SJSA1 (cell line): ENCODE measurements at regions not wholly inside any gene's neighbourhood (a gene's known extent, or its start where the extent isn't known, plus 50 kb on each side); places are given as distances from the start of the nearest gene placed in this dataset.
"Not testable (repeated sequence)": the region's sequence is repeated elsewhere in the genome, so short reads cannot be mapped to it uniquely, and the experiment has no call there.

Source experiments
- DNase-seq, 2 experiments: peaks; one replicate each; pipeline ENCODE4 v3.0.0-alpha.2; 2015 to 2020; ENCODE audit warnings: low spot score in 2 of 2, low read depth in 1 of 2
- H3K27ac ChIP-seq: fragments of 250-450 bp; sonication (Bioruptor Pico); 2 replicates; pipeline ENCODE4 v1.5.1; 2020; ENCODE audit warnings: mild to moderate bottlenecking, moderate library complexity
- H3K27me3 ChIP-seq: fragments of 250-450 bp; sonication (Bioruptor Pico); replicated peaks from 2 replicates; pipeline ENCODE4 v1.5.1; 2020; ENCODE audit warnings: mild to moderate bottlenecking, moderate library complexity
- H3K36me3 ChIP-seq: fragments of 250-450 bp; sonication (Bioruptor Pico); 2 replicates; pipeline ENCODE4 v1.5.1; 2020; ENCODE audit warnings: mild to moderate bottlenecking
- H3K4me1 ChIP-seq: fragments of 250-450 bp; sonication (Bioruptor Pico); replicated peaks from 2 replicates; pipeline ENCODE4 v1.6.1; 2021; ENCODE audit warnings: mild to moderate bottlenecking
- H3K4me3 ChIP-seq: fragments of 250-450 bp; sonication (Bioruptor Pico); 2 replicates; pipeline ENCODE4 v1.5.1; 2020; ENCODE audit warnings: mild to moderate bottlenecking
- H3K9me3 ChIP-seq: fragments of 250-450 bp; sonication (Bioruptor Pico); replicated peaks from 2 replicates; pipeline ENCODE4 v1.5.1; 2020; ENCODE audit warnings: mild to moderate bottlenecking

DNA sequence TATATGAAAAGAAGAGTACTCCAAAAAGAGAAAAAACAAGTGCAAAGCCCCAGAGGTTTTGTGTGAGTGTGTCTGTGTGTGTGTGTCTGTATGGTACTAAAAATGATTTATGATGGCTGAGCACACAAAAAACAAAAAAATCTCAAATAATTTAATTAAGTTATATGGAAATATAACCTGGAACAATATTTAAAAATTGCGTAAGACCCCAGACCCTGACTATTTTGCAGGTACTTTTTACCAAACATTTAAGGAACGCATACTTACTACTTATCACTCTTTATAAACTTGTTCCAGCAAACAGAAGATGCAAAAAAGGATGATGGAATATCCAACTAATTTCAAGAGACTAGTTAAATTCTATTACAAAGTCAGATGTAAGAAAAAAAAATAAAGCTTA is 317.4 kb upstream of the KCNH7 start:
- Histone ChIP-seq H3K4me3 (no peak overlapping the region), H3K9me3 (no peaks in the 10 kb centered on the region), H3K27ac (no peak overlapping the region), H3K36me3 (no peaks in the 10 kb centered on the region), H3K27me3 (no peaks in the 10 kb centered on the region), H3K4me1 (peaks cover 24% of the 10 kb centered on the region)
- no peak for DNase-seq

DNA sequence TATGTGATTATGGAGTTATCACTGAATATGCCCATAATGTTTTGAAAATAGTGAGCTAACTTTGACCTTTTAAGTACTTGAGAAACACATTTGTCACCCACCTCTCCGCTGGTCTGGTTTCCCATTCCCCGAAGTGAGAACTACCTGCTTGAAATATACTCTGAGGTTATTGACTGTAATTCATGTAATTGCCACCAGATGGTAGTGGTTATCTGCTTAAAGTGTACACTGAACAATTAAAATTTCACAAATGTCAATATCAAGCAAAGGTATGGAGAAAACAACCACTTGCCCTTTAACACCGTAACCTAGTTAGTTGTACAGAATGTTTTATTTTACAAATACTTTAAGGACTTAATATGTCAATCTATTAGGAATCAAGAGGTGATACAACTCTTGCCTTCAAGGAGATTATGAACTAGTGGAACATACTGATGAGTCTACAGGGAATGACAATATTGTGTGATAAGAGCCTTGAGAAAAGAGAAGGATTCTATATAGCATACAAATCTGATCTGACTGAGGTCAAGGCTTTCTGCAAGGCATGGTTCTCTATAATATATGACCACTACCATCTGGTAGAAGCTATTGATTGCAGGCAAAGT is 316.8 kb upstream of the KCNH7 start:
- Histone ChIP-seq H3K4me1 (peaks cover 24% of the 10 kb centered on the region), H3K27me3 (no peaks in the 10 kb centered on the region), H3K27ac (no peak overlapping the region), H3K9me3 (no peaks in the 10 kb centered on the region), H3K36me3 (no peaks in the 10 kb centered on the region), H3K4me3 (no peak overlapping the region)
- peak in 1 of 2 experiments; percentile 42 for DNase-seq

DNA sequence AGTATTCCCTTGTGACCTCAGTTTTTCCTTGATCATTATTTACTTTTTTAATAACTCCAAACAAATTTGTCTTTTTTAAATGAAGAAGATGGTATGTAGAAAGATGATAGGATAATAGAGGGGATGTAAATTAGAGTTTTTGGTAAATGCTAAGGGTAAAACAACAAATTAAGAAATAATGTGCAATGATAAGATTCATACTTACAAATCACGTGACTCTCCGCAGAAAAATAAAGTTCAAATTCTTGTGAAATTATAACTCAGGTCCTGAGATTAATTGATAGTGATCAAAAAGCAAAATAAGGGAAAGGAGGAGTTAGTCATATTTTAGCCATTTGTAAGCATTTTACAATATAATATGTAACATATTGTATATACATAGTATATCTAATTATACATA is 304.1 kb upstream of the KCNH7 start:
- no peak overlapping the region for H3K4me3 ChIP-seq
- H3K9me3 ChIP-seq = no peaks in the 10 kb centered on the region
- no peaks in the 10 kb centered on the region for H3K36me3 ChIP-seq
- no peaks in the 10 kb centered on the region for H3K4me1 ChIP-seq
- DNase-seq = no peak
- H3K27me3 ChIP-seq = no peaks in the 10 kb centered on the region
- no peak overlapping the region for H3K27ac ChIP-seq

DNA sequence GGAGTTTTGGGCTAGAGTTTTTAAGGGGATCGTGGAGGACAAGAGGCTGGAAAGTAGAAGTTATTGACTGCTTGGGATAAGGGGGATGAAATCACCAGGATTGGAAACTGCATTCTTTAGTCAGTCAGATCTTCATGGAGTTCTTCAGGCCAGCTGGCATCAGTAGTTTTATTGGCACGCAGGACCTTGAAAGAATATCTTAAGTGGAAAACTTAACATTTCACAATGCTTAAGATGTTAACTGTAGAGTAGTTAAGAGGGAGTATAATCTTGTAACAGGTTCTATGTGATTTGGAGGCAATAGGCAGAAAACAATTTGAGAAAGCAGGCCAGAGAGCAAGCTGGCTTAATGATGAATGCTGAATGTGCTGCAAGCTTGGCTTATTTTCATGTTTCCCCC is 300.4 kb upstream of the KCNH7 start:
- H3K9me3 ChIP-seq = no peaks in the 10 kb centered on the region
- no peak overlapping the region for H3K4me3 ChIP-seq
- H3K27ac ChIP-seq = no peak overlapping the region
- H3K36me3 ChIP-seq = no peaks in the 10 kb centered on the region
- H3K27me3 ChIP-seq = no peaks in the 10 kb centered on the region
- DNase-seq = no peak
- no peaks in the 10 kb centered on the region for H3K4me1 ChIP-seq

DNA sequence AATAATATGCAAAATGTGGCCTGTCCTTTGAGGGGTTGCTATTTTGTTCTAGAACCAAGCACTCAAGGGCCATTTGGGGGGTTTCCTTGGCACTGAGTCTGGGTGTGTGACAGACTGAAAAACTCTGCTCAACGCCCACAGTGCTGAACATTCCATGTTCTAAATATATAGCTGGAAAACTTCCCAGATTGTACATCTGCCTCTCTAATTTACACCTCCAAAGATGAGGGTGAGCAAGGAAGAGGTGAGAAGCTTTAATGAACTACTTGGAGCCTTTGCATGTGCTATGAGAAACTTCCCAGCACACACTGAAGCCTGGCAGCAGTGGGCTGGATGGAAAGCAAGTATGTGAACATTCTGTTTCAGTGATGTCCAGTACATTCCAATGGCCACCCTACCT is 296.7 kb upstream of the KCNH7 start:
- no peaks in the 10 kb centered on the region for H3K4me1 ChIP-seq
- no peak overlapping the region for H3K4me3 ChIP-seq
- no peaks in the 10 kb centered on the region for H3K36me3 ChIP-seq
- no peaks in the 10 kb centered on the region for H3K27me3 ChIP-seq
- no peak for DNase-seq
- H3K9me3 ChIP-seq = no peaks in the 10 kb centered on the region
- no peak overlapping the region for H3K27ac ChIP-seq

DNA sequence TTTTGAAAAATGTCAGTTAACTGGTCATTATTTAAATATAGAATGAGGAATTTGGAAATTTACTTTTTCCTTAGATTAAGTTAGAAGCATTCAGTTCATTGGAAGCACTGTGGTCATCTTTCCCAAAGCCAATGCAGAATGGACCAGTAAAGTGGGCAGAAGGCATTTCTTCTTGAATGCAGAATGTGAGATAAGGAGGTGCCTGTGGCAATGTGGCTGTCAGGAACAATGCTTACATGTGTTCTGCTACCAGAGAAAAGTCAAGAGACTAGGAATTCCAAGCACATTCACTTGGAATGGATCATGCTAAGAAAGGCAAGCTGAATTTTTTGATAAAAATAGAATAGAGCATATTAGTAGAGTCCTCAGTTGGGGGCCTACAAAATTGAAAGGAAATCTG is 295.0 kb upstream of the KCNH7 start:
- H3K27me3 ChIP-seq = no peaks in the 10 kb centered on the region
- no peak for DNase-seq
- no peak overlapping the region for H3K27ac ChIP-seq
- no peak overlapping the region for H3K4me3 ChIP-seq
- H3K4me1 ChIP-seq = no peaks in the 10 kb centered on the region
- H3K9me3 ChIP-seq = no peaks in the 10 kb centered on the region
- no peaks in the 10 kb centered on the region for H3K36me3 ChIP-seq

DNA sequence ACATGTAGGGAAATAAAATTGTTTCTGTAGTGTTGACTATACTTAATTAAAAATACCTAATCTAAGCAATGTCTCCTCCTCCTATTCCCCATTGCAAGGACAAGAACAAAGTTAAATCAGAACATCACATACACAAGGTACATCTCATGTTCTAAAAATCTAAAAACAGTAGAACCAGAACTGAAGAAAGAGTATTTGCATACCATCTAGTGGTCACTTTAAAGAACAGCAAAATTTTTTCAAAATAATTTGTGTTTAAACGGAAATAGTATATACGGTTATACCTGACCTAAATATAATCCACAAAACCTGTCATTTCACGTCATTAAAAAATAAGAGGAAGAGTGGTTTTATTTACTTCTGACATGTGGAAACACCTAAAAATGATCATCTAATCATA is 294.3 kb upstream of the KCNH7 start:
- H3K9me3 ChIP-seq = no peaks in the 10 kb centered on the region
- H3K4me3 ChIP-seq = no peak overlapping the region
- no peaks in the 10 kb centered on the region for H3K27me3 ChIP-seq
- H3K27ac ChIP-seq = no peak overlapping the region
- no peak for DNase-seq
- H3K36me3 ChIP-seq = no peaks in the 10 kb centered on the region
- H3K4me1 ChIP-seq = no peaks in the 10 kb centered on the region

DNA sequence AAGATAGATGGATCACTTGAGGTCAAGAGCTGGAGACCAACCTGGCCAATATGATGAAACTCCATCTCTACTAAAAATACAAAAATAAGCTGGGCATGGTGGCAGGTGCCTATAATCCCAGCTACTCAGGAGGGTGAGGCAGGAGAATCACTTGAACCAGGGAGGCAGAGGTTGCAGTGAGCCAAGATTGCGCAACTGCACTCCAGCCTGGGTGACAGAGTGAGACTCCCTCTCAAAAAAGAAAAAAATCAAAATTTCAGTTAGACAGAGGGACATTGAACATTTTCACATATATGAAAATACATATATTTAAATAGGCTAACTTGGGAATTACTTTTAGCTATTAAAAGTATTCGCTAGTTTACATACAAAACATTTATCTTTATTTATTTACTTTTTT is 293.6 kb upstream of the KCNH7 start:
- H3K4me1 ChIP-seq, H3K4me3 ChIP-seq, H3K9me3 ChIP-seq, H3K36me3 ChIP-seq, DNase-seq, H3K27ac ChIP-seq, H3K27me3 ChIP-seq: not testable (repeated sequence)

DNA sequence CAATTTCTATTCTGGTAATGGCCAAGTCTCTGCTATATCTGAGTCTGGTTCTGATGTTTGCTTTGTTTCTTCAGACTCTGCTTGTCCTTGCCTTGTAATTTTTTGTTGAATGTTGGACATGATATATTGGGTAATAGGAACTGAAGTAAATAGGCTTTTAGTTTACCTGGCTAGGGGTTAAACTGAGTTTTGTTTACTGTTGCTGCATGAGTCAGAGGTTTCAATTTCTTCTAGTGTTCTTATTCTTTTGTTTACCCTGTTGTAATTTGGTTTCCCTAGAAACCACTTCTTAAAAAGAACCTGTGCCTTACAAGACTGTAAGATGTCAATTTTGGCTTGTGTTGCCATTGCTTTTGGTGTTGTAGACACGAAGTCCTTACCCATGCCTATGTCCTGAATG is 285.0 kb upstream of the KCNH7 start:
- no peak overlapping the region for H3K27ac ChIP-seq
- DNase-seq = no peak
- H3K9me3 ChIP-seq = no peaks in the 10 kb centered on the region
- H3K4me1 ChIP-seq = no peaks in the 10 kb centered on the region
- no peaks in the 10 kb centered on the region for H3K27me3 ChIP-seq
- H3K36me3 ChIP-seq = no peaks in the 10 kb centered on the region
- no peak overlapping the region for H3K4me3 ChIP-seq

DNA sequence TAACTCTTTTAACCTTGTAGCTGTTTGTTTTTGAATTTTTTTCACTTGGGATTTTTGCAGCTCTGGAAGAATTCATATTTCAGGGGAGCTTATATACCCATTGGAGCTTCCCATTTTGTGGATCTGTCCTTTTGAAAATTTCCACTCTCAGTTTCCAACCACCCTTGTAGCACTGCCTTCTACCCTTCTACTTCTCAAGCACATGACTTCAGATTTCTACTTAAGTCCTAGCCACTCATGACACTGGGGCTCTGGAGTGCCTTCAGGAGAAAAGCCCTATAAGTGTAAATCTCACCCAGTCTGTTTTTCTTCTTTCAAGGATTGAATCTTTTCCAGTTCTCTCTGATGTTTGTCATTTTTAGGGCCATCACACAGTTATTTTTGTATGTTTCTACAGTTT is 283.7 kb upstream of the KCNH7 start:
- Histone ChIP-seq H3K27ac (no peak overlapping the region), H3K36me3 (no peaks in the 10 kb centered on the region), H3K4me1 (no peaks in the 10 kb centered on the region), H3K27me3 (no peaks in the 10 kb centered on the region), H3K9me3 (no peaks in the 10 kb centered on the region), H3K4me3 (no peak overlapping the region)
- DNase-seq = no peak

DNA sequence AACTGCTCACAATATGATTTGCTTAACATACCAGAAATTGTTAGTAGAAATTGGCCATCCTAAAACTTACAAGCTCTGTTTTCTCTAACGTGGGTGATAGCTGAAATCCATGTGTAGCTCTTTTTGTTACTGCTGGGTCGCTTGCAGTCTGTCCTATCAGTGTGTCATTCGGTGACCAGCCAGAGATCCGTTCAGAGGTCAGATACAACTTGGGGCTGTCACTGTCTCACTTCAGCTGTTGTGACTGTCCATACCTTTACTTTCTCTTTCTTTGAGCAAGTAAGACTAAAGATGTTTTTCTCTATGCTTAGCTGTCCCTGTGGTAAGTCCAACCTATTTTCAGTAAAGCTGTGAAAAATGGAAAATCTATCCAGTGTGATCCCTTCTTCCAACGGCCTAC is 282.9 kb upstream of the KCNH7 start:
- Histone ChIP-seq H3K9me3 (no peaks in the 10 kb centered on the region), H3K27me3 (no peaks in the 10 kb centered on the region), H3K4me1 (no peaks in the 10 kb centered on the region), H3K27ac (no peak overlapping the region), H3K4me3 (no peak overlapping the region), H3K36me3 (no peaks in the 10 kb centered on the region)
- DNase-seq = no peak

DNA sequence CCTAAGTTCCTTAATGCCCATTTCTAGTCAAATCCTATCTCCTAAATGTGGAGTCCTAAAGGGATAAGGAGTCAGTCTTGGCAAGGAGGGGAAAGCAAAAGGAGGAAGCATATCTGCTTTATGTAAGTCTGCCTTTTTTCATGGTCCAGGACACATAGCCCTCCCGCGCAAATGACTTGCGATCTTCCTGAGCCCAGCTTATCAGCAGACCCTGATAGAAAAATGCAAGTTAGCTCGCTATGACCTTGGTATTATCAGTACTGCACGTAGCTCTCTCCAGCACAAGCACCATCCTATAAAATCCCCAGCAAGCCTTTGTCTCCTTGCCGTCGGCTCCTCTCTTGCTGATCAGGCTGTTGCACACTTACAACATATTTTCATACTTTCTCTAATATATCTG is 281.4 kb upstream of the KCNH7 start:
- H3K36me3 ChIP-seq = no peaks in the 10 kb centered on the region
- H3K4me1 ChIP-seq = no peaks in the 10 kb centered on the region
- H3K4me3 ChIP-seq = no peak overlapping the region
- H3K27ac ChIP-seq = no peak overlapping the region
- DNase-seq = no peak
- no peaks in the 10 kb centered on the region for H3K27me3 ChIP-seq
- H3K9me3 ChIP-seq = no peaks in the 10 kb centered on the region

DNA sequence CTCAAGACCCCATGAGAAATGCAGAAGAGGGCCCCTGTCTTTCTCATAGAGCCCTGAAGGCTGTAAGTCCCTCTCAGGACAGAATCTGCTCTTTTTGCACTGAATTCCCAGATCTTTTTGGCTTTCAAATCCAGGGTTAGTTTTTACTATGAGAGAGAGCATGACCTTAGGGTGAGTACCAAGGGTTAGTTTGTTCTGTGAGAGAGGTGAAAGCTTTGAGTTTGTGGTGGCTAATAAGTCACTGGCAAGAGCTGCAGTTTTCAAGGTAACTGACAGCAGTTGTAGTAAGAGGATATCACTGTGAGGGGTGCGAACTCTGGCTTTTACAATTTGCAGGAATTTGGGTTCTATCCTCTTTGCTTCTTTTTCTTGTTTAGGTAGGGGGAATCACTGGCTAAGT is 248.4 kb upstream of the KCNH7 start:
- H3K36me3 ChIP-seq = no peaks in the 10 kb centered on the region
- H3K27me3 ChIP-seq = no peaks in the 10 kb centered on the region
- no peaks in the 10 kb centered on the region for H3K9me3 ChIP-seq
- H3K4me3 ChIP-seq = no peak overlapping the region
- no peak for DNase-seq
- H3K4me1 ChIP-seq = no peaks in the 10 kb centered on the region
- H3K27ac ChIP-seq = no peak overlapping the region

DNA sequence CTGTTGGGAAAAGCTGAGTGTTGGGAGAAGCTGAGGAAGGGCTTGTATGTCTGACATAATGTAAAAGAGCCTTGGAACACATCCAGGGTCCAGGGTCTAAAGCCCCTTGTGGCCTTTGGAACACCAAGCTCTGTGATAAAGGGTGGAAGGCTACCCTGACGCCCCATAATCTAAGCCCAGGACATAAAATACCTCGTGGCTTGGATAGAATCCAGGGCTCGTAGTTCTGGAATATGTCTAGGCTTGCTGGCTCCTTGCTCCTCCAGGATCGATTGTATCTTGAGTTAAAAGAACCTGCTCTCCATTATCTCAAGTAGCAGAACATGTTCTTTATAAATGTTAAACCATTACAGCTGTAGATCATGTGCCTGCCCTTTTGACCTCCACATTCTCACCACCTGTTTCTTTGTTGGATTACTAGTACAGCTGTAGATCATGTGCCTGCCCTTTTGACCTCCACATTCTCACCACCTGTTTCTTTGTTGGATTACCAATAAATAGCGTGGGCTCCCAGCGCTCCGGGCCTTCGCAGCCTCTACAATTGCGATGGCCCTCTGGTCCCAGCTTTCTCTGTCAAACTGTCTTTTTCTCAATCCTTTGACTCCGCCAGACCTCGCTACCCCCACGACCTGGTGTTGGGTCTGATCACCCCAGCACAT is 246.9 kb upstream of the KCNH7 start:
- not testable (repeated sequence) for H3K4me3 ChIP-seq, H3K9me3 ChIP-seq, DNase-seq, H3K4me1 ChIP-seq, H3K27ac ChIP-seq, H3K27me3 ChIP-seq, H3K36me3 ChIP-seq

DNA sequence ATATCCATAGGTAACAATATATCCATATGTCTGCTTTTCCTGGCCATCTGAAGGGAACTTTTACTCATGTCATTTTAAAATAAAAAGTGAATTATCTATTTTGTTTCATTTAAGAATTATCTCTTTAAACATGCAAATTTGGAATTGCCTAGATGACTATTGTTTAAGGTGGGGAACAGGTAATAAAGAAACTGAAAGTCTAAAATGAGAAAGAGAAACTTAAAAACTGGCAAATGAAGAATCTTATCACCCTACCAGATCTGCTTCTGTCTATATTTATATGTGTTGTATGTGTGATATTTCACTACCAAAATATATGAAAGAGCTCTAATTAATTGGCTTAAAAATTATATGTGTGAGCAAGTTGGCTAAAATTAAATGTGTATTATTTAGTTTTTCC is 243.2 kb upstream of the KCNH7 start:
- no peaks in the 10 kb centered on the region for H3K27me3 ChIP-seq
- H3K4me1 ChIP-seq = no peaks in the 10 kb centered on the region
- H3K36me3 ChIP-seq = no peaks in the 10 kb centered on the region
- DNase-seq = no peak
- no peak overlapping the region for H3K4me3 ChIP-seq
- H3K9me3 ChIP-seq = no peaks in the 10 kb centered on the region; the same call in 1 of the 2 replicates
- H3K27ac ChIP-seq = no peak overlapping the region
